Body of pancreas (tissue), 4 donors: ENCODE measurements at regions not wholly inside any gene's neighbourhood (a gene's known extent, or its start where the extent isn't known, plus 50 kb on each side); places are given as distances from the start of the nearest gene placed in this dataset.

Experiments
- POLR2A ChIP-seq, 3 donors: fragments of 450-650 bp; IDR thresholded peaks; one replicate each; pipeline ENCODE4 v1.6.1; 2016; ENCODE audit warnings: antibody characterized with exemption in 3 of 3, mild to moderate bottlenecking in 2 of 3
- TF ChIP-seq, protein P1 (sequence below), 7 experiments: fragments of 450-650 bp in 4 of 7; fragments of 200-600 bp in 3 of 7; sonication (generic) in 3 of 7; IDR thresholded peaks; one replicate each; pipeline ENCODE4 v1.5.1; 2016 to 2019; ENCODE audit warnings: antibody characterized with exemption in 7 of 7

- TF ChIP-seq, protein P1, sequence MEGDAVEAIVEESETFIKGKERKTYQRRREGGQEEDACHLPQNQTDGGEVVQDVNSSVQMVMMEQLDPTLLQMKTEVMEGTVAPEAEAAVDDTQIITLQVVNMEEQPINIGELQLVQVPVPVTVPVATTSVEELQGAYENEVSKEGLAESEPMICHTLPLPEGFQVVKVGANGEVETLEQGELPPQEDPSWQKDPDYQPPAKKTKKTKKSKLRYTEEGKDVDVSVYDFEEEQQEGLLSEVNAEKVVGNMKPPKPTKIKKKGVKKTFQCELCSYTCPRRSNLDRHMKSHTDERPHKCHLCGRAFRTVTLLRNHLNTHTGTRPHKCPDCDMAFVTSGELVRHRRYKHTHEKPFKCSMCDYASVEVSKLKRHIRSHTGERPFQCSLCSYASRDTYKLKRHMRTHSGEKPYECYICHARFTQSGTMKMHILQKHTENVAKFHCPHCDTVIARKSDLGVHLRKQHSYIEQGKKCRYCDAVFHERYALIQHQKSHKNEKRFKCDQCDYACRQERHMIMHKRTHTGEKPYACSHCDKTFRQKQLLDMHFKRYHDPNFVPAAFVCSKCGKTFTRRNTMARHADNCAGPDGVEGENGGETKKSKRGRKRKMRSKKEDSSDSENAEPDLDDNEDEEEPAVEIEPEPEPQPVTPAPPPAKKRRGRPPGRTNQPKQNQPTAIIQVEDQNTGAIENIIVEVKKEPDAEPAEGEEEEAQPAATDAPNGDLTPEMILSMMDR (IDR thresholded peaks at IDR 0.05), result no peak
- TF ChIP-seq POLR2A (IDR thresholded peaks at IDR 0.05), result no peak
Observed at GRCh38 chr15:89387140-89387903, 52.7 kb upstream of the POLG start.
